Ecto neural progenitor cell (in vitro differentiated cells): ENCODE measurements at regions not wholly inside any gene's neighbourhood (a gene's known extent, or its start where the extent isn't known, plus 50 kb on each side); places are given as distances from the start of the nearest gene placed in this dataset.
"Not testable (repeated sequence)": the region's sequence is repeated elsewhere in the genome, so short reads cannot be mapped to it uniquely, and the experiment has no call there.

ENCODE experiments used
- DNase-seq: peaks from one replicate; pipeline ENCODE4 v3.0.0-alpha.2; 2018; ENCODE audit warnings: low spot score

- no peak for DNase-seq
Measured at GRCh38 chr5:90338712-90339372, 70.7 kb downstream of the CETN3 start.

- no peak for DNase-seq
Measured at GRCh38 chr5:90337449-90338052, 72.0 kb downstream of the CETN3 start.

- DNase-seq, result no peak
Measured at GRCh38 chr5:90336752-90337151, 72.8 kb downstream of the CETN3 start.

- DNase-seq, result no peak
Measured at GRCh38 chr5:90334741-90335140, 74.8 kb downstream of the CETN3 start.

- no peak for DNase-seq
Measured at GRCh38 chr5:90329911-90330310, 79.6 kb downstream of the CETN3 start.

- no peak for DNase-seq
Measured at GRCh38 chr5:90326995-90327394, 82.6 kb downstream of the CETN3 start.

- DNase-seq, result no peak
Measured at GRCh38 chr5:90325093-90325492, 84.5 kb downstream of the CETN3 start.

GRCh38 chr5:90320348-90320747 is 89.2 kb downstream of the CETN3 start:
- not testable (repeated sequence) for DNase-seq

- no peak for DNase-seq
Measured at GRCh38 chr5:90312027-90312426, 97.5 kb downstream of the CETN3 start.

- DNase-seq, result no peak
Measured at GRCh38 chr5:90311401-90311800, 98.2 kb downstream of the CETN3 start.

GRCh38 chr5:90308787-90309585 is 100.6 kb downstream of the CETN3 start:
- DNase-seq, result no peak

GRCh38 chr5:90307782-90308181 is 101.8 kb downstream of the CETN3 start:
- DNase-seq, result no peak

GRCh38 chr5:90307322-90307721 is 102.2 kb downstream of the CETN3 start:
- DNase-seq, result no peak

GRCh38 chr5:90306613-90307012 is 102.9 kb downstream of the CETN3 start:
- DNase-seq, result no peak

- no peak for DNase-seq
Measured at GRCh38 chr5:90305041-90305720, 104.4 kb downstream of the CETN3 start.

GRCh38 chr5:90301248-90301647 is 108.3 kb downstream of the CETN3 start:
- no peak for DNase-seq

GRCh38 chr5:90297045-90297764 is 112.4 kb downstream of the CETN3 start:
- DNase-seq, result no peak

GRCh38 chr5:90294604-90295003 is 115.0 kb downstream of the CETN3 start:
- DNase-seq, result no peak

GRCh38 chr5:90293931-90294330 is 115.6 kb downstream of the CETN3 start:
- DNase-seq, result no peak

- DNase-seq, result no peak
Measured at GRCh38 chr5:90290648-90291047, 118.9 kb downstream of the CETN3 start.

- DNase-seq, result no peak
Measured at GRCh38 chr5:90289837-90290236, 119.7 kb downstream of the CETN3 start.

GRCh38 chr5:90287036-90287435 is 122.5 kb downstream of the CETN3 start:
- no peak for DNase-seq
